GM23338 (cell line): ENCODE measurements at regions not wholly inside any gene's neighbourhood (a gene's known extent, or its start where the extent isn't known, plus 50 kb on each side); places are given as distances from the start of the nearest gene placed in this dataset.

Experiments
- ATAC-seq: fragments of 200-7000 bp; cut with Tn5 transposase; 3 replicates; pipeline ENCODE4 v1.9.1; 2020
- DNase-seq: peaks from one replicate; pipeline ENCODE4 v3.0.0-alpha.2; 2015; ENCODE audit warnings: low spot score
- H2AFZ ChIP-seq: fragments of 200-600 bp; sonication (generic); 2 replicates; pipeline ENCODE4 v1.8.0; 2016; ENCODE audit warnings: antibody characterized with exemption, mild to moderate bottlenecking, moderate library complexity
- H3F3A ChIP-seq: fragments of 200-600 bp; sonication (generic); replicated peaks from 2 replicates; pipeline ENCODE4 v1.8.0; 2017; ENCODE audit warnings: antibody characterized with exemption, mixed run types, low read depth
- H3K27ac ChIP-seq: fragments of 200-600 bp; sonication (generic); 2 replicates; pipeline ENCODE4 v1.6.1; 2016; ENCODE audit warnings: low read depth
- H3K27me3 ChIP-seq: fragments of 200-600 bp; sonication (generic); 2 replicates; pipeline ENCODE4 v1.8.0; 2016; ENCODE audit warnings: mild to moderate bottlenecking, mixed run types, moderate library complexity; ENCODE audit not compliant: insufficient read depth
- H3K36me3 ChIP-seq: fragments of 200-600 bp; sonication (generic); 2 replicates; pipeline ENCODE4 v1.8.0; 2016; ENCODE audit warnings: mild to moderate bottlenecking; ENCODE audit not compliant: insufficient read depth
- H3K4me1 ChIP-seq: fragments of 200-600 bp; sonication (generic); 2 replicates; pipeline ENCODE4 v1.8.0; 2016; ENCODE audit warnings: mild to moderate bottlenecking, moderate library complexity; ENCODE audit not compliant: insufficient read depth
- H3K4me2 ChIP-seq: fragments of 200-600 bp; sonication (generic); 2 replicates; pipeline ENCODE4 v1.7.1; 2017; ENCODE audit warnings: mixed run types
- H3K4me3 ChIP-seq: fragments of 200-600 bp; sonication (generic); 2 replicates; pipeline ENCODE4 v1.6.1; 2016; ENCODE audit warnings: mixed run types
- H3K79me2 ChIP-seq: fragments of 200-600 bp; sonication (generic); replicated peaks from 2 replicates; pipeline ENCODE4 v1.8.0; 2017; ENCODE audit warnings: mild to moderate bottlenecking; ENCODE audit not compliant: insufficient read depth
- H3K9me2 ChIP-seq: fragments of 200-600 bp; sonication (generic); 2 replicates; pipeline ENCODE4 v1.8.0; 2017; ENCODE audit not compliant: insufficient read depth
- H4K20me1 ChIP-seq: fragments of 200-600 bp; sonication (generic); replicated peaks from 2 replicates; pipeline ENCODE4 v1.8.0; 2017; ENCODE audit warnings: mild to moderate bottlenecking; ENCODE audit not compliant: insufficient read depth
- H3K27ac Mint-ChIP-seq: 2 replicates; pipeline ENCODE4 v1.8.0; 2020; ENCODE audit warnings: inconsistent platforms, mild to moderate bottlenecking, moderate library complexity, mixed read lengths
- H3K27me3 Mint-ChIP-seq: 3 replicates; pipeline ENCODE4 v1.8.0; 2022; ENCODE audit warnings: low read depth, mild to moderate bottlenecking, moderate library complexity, mixed read lengths, inconsistent platforms; ENCODE audit not compliant: insufficient read depth, poor library complexity
- H3K36me3 Mint-ChIP-seq: 3 replicates; pipeline ENCODE4 v1.8.0; 2021; ENCODE audit warnings: low read depth, mild to moderate bottlenecking, inconsistent platforms, moderate library complexity, mixed read lengths
- H3K4me1 Mint-ChIP-seq: 3 replicates; pipeline ENCODE4 v1.8.0; 2020; ENCODE audit warnings: mild to moderate bottlenecking, inconsistent platforms, mixed read lengths
- H3K4me3 Mint-ChIP-seq: 3 replicates; pipeline ENCODE4 v1.8.0; 2021; ENCODE audit warnings: moderate library complexity, mild to moderate bottlenecking, inconsistent platforms, mixed read lengths
- H3K9me3 Mint-ChIP-seq: 3 replicates; pipeline ENCODE4 v1.8.0; 2020; ENCODE audit warnings: moderate library complexity, mild to moderate bottlenecking, inconsistent platforms, mixed read lengths
- CREB1 ChIP-seq: fragments of 250-450 bp; sonication (Bioruptor Pico); IDR thresholded peaks from 2 replicates; pipeline ENCODE4 v1.5.0; 2020; ENCODE audit warnings: low read depth, mild to moderate bottlenecking, moderate library complexity
- EZH2 ChIP-seq: fragments of 200-600 bp; sonication (generic); IDR thresholded peaks from one replicate; pipeline ENCODE4 v1.8.0; 2017; ENCODE audit warnings: antibody characterized with exemption, mild to moderate bottlenecking, low read depth; ENCODE audit not compliant: unreplicated experiment
- EZH2phosphoT487 ChIP-seq: fragments of 200-600 bp; sonication (generic); IDR thresholded peaks from one replicate; pipeline ENCODE4 v1.8.1; 2018; ENCODE audit warnings: antibody characterized with exemption; ENCODE audit not compliant: unreplicated experiment
- JUNB ChIP-seq: IDR thresholded peaks from one replicate; pipeline ENCODE4 v1.6.1; 2016; ENCODE audit warnings: antibody characterized with exemption; ENCODE audit not compliant: unreplicated experiment
- NANOG ChIP-seq: IDR thresholded peaks from 2 replicates; pipeline ENCODE4 v1.6.1; 2016; ENCODE audit warnings: antibody characterized with exemption, borderline replicate concordance
- POLR2AphosphoS5 ChIP-seq: IDR thresholded peaks from 2 replicates; pipeline ENCODE4 v1.6.1; 2016; ENCODE audit warnings: antibody characterized with exemption, low read depth
- STAT1 ChIP-seq: IDR thresholded peaks from one replicate; pipeline ENCODE4 v1.6.1; 2016; ENCODE audit warnings: antibody characterized with exemption; ENCODE audit not compliant: unreplicated experiment
- ZNF114 ChIP-seq: fragments of 250-450 bp; sonication (Bioruptor Pico); IDR thresholded peaks from 2 replicates; pipeline ENCODE4 v1.5.0; 2020; ENCODE audit warnings: mild to moderate bottlenecking, moderate library complexity
- ZNF331 ChIP-seq: fragments of 250-450 bp; sonication (Bioruptor Pico); IDR thresholded peaks from 2 replicates; pipeline ENCODE4 v1.5.0; 2020; ENCODE audit warnings: low read depth, mild to moderate bottlenecking, moderate library complexity
- TF ChIP-seq, protein P1 (sequence below): IDR thresholded peaks from one replicate; pipeline ENCODE4 v1.6.1; 2018; ENCODE audit warnings: antibody characterized with exemption; ENCODE audit not compliant: unreplicated experiment
- TF ChIP-seq, protein P2 (sequence below), 2 experiments: fragments of 200-600 bp in 1 of 2; sonication (generic) in 1 of 2; conservative IDR thresholded peaks; 2 replicates each; pipeline versions ENCODE4 v1.5.1 to v1.6.1; 2016 to 2017; ENCODE audit warnings: antibody characterized with exemption in 2 of 2, low read depth in 2 of 2, mild to moderate bottlenecking in 2 of 2, moderate library complexity in 1 of 2

DNA sequence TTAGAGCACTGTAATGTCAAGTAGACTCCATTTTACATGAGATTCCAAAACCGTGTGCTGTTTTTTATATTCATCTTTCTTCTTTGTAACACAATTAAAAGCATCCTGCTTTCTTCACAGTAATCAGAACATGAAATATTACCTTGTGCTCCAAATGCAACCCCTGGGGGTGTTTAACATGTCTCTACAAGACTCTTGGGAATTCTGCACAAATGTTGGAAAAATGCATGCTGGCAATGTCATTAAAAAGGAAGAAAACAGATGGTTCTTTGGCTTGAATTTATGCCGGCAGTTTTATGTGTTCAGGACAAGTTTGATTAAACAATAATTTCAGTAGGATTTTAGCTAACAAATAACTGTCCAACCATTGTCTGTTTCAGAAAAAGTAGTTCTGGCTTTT is 159.1 kb downstream of the LIG4 start (continued):
- TF ChIP-seq, protein P1, sequence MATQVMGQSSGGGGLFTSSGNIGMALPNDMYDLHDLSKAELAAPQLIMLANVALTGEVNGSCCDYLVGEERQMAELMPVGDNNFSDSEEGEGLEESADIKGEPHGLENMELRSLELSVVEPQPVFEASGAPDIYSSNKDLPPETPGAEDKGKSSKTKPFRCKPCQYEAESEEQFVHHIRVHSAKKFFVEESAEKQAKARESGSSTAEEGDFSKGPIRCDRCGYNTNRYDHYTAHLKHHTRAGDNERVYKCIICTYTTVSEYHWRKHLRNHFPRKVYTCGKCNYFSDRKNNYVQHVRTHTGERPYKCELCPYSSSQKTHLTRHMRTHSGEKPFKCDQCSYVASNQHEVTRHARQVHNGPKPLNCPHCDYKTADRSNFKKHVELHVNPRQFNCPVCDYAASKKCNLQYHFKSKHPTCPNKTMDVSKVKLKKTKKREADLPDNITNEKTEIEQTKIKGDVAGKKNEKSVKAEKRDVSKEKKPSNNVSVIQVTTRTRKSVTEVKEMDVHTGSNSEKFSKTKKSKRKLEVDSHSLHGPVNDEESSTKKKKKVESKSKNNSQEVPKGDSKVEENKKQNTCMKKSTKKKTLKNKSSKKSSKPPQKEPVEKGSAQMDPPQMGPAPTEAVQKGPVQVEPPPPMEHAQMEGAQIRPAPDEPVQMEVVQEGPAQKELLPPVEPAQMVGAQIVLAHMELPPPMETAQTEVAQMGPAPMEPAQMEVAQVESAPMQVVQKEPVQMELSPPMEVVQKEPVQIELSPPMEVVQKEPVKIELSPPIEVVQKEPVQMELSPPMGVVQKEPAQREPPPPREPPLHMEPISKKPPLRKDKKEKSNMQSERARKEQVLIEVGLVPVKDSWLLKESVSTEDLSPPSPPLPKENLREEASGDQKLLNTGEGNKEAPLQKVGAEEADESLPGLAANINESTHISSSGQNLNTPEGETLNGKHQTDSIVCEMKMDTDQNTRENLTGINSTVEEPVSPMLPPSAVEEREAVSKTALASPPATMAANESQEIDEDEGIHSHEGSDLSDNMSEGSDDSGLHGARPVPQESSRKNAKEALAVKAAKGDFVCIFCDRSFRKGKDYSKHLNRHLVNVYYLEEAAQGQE, result no peak
- TF ChIP-seq JUNB (no peak), CREB1 (CRISPR knock-in tag) (no peak), EZH2phosphoT487 (no peak), ZNF114 (CRISPR knock-in tag) (no peak), STAT1 (no peak), ZNF331 (CRISPR knock-in tag) (no peak)
- TF ChIP-seq, protein P2, sequence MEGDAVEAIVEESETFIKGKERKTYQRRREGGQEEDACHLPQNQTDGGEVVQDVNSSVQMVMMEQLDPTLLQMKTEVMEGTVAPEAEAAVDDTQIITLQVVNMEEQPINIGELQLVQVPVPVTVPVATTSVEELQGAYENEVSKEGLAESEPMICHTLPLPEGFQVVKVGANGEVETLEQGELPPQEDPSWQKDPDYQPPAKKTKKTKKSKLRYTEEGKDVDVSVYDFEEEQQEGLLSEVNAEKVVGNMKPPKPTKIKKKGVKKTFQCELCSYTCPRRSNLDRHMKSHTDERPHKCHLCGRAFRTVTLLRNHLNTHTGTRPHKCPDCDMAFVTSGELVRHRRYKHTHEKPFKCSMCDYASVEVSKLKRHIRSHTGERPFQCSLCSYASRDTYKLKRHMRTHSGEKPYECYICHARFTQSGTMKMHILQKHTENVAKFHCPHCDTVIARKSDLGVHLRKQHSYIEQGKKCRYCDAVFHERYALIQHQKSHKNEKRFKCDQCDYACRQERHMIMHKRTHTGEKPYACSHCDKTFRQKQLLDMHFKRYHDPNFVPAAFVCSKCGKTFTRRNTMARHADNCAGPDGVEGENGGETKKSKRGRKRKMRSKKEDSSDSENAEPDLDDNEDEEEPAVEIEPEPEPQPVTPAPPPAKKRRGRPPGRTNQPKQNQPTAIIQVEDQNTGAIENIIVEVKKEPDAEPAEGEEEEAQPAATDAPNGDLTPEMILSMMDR (conservative IDR thresholded peaks at IDR 0.05; ENCODE audit: low read depth in 2 of 2), result no peak

DNA sequence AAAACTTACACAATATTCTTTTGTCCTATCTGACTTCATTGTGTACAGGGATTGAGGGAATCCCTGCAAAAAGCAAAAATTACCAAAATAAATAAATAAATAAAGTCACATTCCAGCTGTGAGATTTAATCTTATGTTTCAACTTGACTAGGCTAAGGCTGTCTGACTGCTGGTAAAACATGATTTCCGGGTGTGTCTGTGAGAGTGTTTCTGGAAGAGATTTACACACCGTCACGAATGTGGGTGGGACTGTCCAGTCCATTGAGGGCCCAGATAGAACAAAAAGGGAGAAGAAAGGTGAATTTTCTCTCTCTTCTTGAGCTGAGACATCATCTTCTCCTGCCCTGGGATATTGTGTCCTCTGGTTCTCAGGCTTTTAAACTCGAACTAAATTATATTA is 166.1 kb downstream of the LIG4 start:
- Histone ChIP-seq H3F3A (no peaks in the 10 kb centered on the region), H3K36me3 (no peaks in the 10 kb centered on the region), H3K9me2 (no peaks in the 10 kb centered on the region; the same call in 1 of the 2 replicates), H3K4me1 (peaks cover 4% of the 10 kb centered on the region; the same call in 1 of the 2 replicates), H3K4me2 (no peak overlapping the region), H2AFZ (no peak overlapping the region), H3K79me2 (no peaks in the 10 kb centered on the region), H3K27me3 (no peaks in the 10 kb centered on the region), H4K20me1 (no peaks in the 10 kb centered on the region), H3K4me3 (no peak overlapping the region), H3K27ac (no peak overlapping the region)
- peaks cover 4% of the 10 kb centered on the region; the same call in 2 of the 3 replicates for H3K4me1 Mint-ChIP-seq
- ATAC-seq, result no peak
- TF ChIP-seq NANOG (no peak), CREB1 (CRISPR knock-in tag) (no peak), POLR2AphosphoS5 (no peak), EZH2phosphoT487 (no peak), ZNF331 (CRISPR knock-in tag) (no peak), EZH2 (no peak), ZNF114 (CRISPR knock-in tag) (no peak)
- TF ChIP-seq, protein P2 (conservative IDR thresholded peaks at IDR 0.05; ENCODE audit: low read depth in 2 of 2), result no peak
- H3K4me3 Mint-ChIP-seq, result no peak overlapping the region
- peaks cover 1% of the 10 kb centered on the region for H3K27me3 Mint-ChIP-seq
- H3K27ac Mint-ChIP-seq, result no peak overlapping the region
- H3K36me3 Mint-ChIP-seq, result no peaks in the 10 kb centered on the region
- H3K9me3 Mint-ChIP-seq, result no peaks in the 10 kb centered on the region
- DNase-seq, result no peak
